GM12878 (cell line): ENCODE measurements at regions not wholly inside any gene's neighbourhood (a gene's known extent, or its start where the extent isn't known, plus 50 kb on each side); places are given as distances from the start of the nearest gene placed in this dataset.

ENCODE experiments used
- ATAC-seq: fragments of 200-7000 bp; cut with Tn5 transposase; 3 replicates; pipeline ENCODE4 v1.9.1; 2020; ENCODE audit warnings: mild to moderate bottlenecking, moderate library complexity
- BruUV-seq: library from RNA; stranded (reverse); fragments of 400-500 nt; replicated peaks from 2 replicates; lab custom pipeline; 2021; lab: Mats Ljungman, UMichigan
- CTCF ChIA-PET: fragments of 300-600 bp; sonication (Branson Sonifier 250); formaldehyde crosslinking; extraction: SDS; loops from one replicate; lab custom pipeline; 2021; ENCODE audit warnings: inconsistent platforms; lab: Yijun Ruan, JAX
- POLR2A ChIA-PET: fragments of 350-600 bp; formaldehyde crosslinking; extraction: SDS; loops from one replicate; lab custom pipeline; 2021; ENCODE audit warnings: inconsistent platforms; lab: Charles Lee
- RAD21 ChIA-PET: fragments of 300-600 bp; sonication (Branson Sonifier 250); formaldehyde crosslinking; loops from one replicate; lab custom pipeline; 2023; ENCODE audit warnings: antibody characterized with exemption; ENCODE audit not compliant: unreplicated experiment; lab: Charles Lee
- SMC1A ChIA-PET: fragments of 300-600 bp; sonication (Branson Sonifier 250); formaldehyde crosslinking; loops from one replicate; lab custom pipeline; 2023; ENCODE audit not compliant: unreplicated experiment, uncharacterized antibody; lab: Charles Lee
- DNase-seq: peaks from one replicate; pipeline ENCODE4 v3.0.0-alpha.2; 2011; ENCODE audit warnings: low read depth, low spot score
- FAIRE-seq: peaks from 3 replicates; lab custom pipeline; 2011; peaks lifted over from hg19 to GRCh38; lab: Jason Lieb, UNC
- H2AFZ ChIP-seq: 2 replicates; pipeline ENCODE4 v1.6.0; 2011; ENCODE audit warnings: low read depth, low read length, control low read depth; ENCODE audit not compliant: control insufficient read depth
- H3K27ac ChIP-seq: 2 replicates; pipeline ENCODE4 v1.5.1; 2011; ENCODE audit warnings: control low read depth; ENCODE audit not compliant: control insufficient read depth, insufficient read depth
- H3K27me3 ChIP-seq, 2 experiments: replicated peaks in 1 of 2; 2 replicates each; pipeline versions ENCODE4 v1.6.0 to v1.6.1; 2011; ENCODE audit warnings: low read length in 1 of 2; ENCODE audit not compliant: control insufficient read depth in 2 of 2, insufficient read depth in 2 of 2
- H3K36me3 ChIP-seq, 2 experiments: 2 replicates each; pipeline ENCODE4 v1.5.1; 2011; ENCODE audit warnings: low read length in 1 of 2; ENCODE audit not compliant: control insufficient read depth in 2 of 2, insufficient read depth in 2 of 2
- H3K4me1 ChIP-seq: 2 replicates; pipeline ENCODE4 v1.6.1; 2011; ENCODE audit warnings: mild to moderate bottlenecking, low read length, moderate library complexity, mixed read lengths; ENCODE audit not compliant: control insufficient read depth, insufficient read depth
- H3K4me2 ChIP-seq: 2 replicates; pipeline ENCODE4 v1.6.0; 2011; ENCODE audit warnings: control low read depth; ENCODE audit not compliant: control insufficient read depth, insufficient read depth
- H3K4me3 ChIP-seq: fragments of 200-600 bp; sonication (generic); 2 replicates; pipeline ENCODE4 v1.5.1; 2016
- H3K79me2 ChIP-seq: 2 replicates; pipeline ENCODE4 v1.6.0; 2011; ENCODE audit warnings: low read length; ENCODE audit not compliant: control insufficient read depth, insufficient read depth
- H3K9ac ChIP-seq: 2 replicates; pipeline ENCODE4 v1.8.0; 2011; ENCODE audit warnings: low read length, control low read depth, mixed read lengths; ENCODE audit not compliant: control insufficient read depth, insufficient read depth
- H3K9me3 ChIP-seq: replicated peaks from 3 replicates; pipeline ENCODE4 v1.5.1; 2011; ENCODE audit warnings: mild to moderate bottlenecking, low read length; ENCODE audit not compliant: control insufficient read depth, insufficient read depth
- H4K20me1 ChIP-seq: 2 replicates; pipeline ENCODE4 v1.6.0; 2011; ENCODE audit not compliant: control insufficient read depth, insufficient read depth
- MYC ChIP-seq: IDR thresholded peaks from 2 replicates; pipeline ENCODE4 v1.6.1; 2011; ENCODE audit warnings: mild to moderate bottlenecking, low read length, moderate library complexity, inconsistent platforms; ENCODE audit not compliant: insufficient read depth, insufficient replicate concordance, insufficient read length, severe bottlenecking
- NR2C2 ChIP-seq: IDR thresholded peaks from 2 replicates; pipeline ENCODE4 v1.6.1; 2011; ENCODE audit warnings: borderline replicate concordance, low read depth; ENCODE audit not compliant: control insufficient read depth, insufficient read length
- ZNF592 ChIP-seq: fragments of 450-650 bp; IDR thresholded peaks from 2 replicates; pipeline ENCODE4 v1.6.1; 2017; ENCODE audit warnings: mild to moderate bottlenecking, moderate library complexity
- WGBS: methylation state at CpG from one replicate; pipeline ENCODE4 v1.1.6; 2016; ENCODE audit warnings: low lambda C conversion rate; ENCODE audit not compliant: insufficient replicate concordance, insufficient coverage; ENCODE audit errors: missing lambda C conversion rate; 5-methylcytosine and 5-hydroxymethylcytosine counted together
- in situ Hi-C: fragments of 300-500 bp; cut with MboI; formaldehyde crosslinking; loops from 9 replicates; pipeline ENCODE4 v1.14.3; 2018; ENCODE audit warnings: mixed read lengths
- intact Hi-C: fragments of 100-400 bp; cut with micrococcal nuclease; formaldehyde crosslinking; loops from one replicate; pipeline ENCODE4 v1.14.2; 2022; ENCODE audit not compliant: unreplicated experiment

GRCh38 chr1:112807999-112808398 is 92.9 kb upstream of the PPM1J start:
- H4K20me1 ChIP-seq: no peaks in the 10 kb centered on the region
- intact Hi-C loops (no loop called here), in situ Hi-C loops (loop anchor here (5.0 kb wide), 3 partner anchors 91 to 416 kb away; partner anchors contain the start of gene PPM1J)
- WGBS: 48% methylated on average over 3 of the region's 3 CpGs
- no peaks in the 10 kb centered on the region for H3K36me3 ChIP-seq
- DNase-seq (no peak), ATAC-seq (no peak), FAIRE-seq (no peak)
- no peaks in the 10 kb centered on the region for H3K79me2 ChIP-seq
- CTCF ChIA-PET: interaction anchor here (0.6 to 13.6 kb wide), 9 partner anchors 10 to 417 kb away, joined by 3 to 428 read pairs (median 11); partner anchors contain the start of genes LRIG2 and PPM1J
- TF ChIP-seq NR2C2 (no peak), ZNF592 (no peak), MYC (no peak)
- no peak overlapping the region for H2AFZ ChIP-seq
- H3K27me3 ChIP-seq: peaks cover 0 to 4% of the 10 kb centered on the region in 2 experiments; a peak in 1 of 4 replicates
- H3K27ac ChIP-seq: no peak overlapping the region
- H3K4me2 ChIP-seq: no peak overlapping the region
- POLR2A ChIA-PET: interaction anchor here (0.6 kb wide), 1 partner anchor 50 kb away, joined by 3 read pairs; no protein-coding TSS in a partner anchor
- no TSS peak for BruUV-seq
- no peak overlapping the region for H3K4me3 ChIP-seq
- H3K4me1 ChIP-seq: no peaks in the 10 kb centered on the region
- no peaks in the 10 kb centered on the region for H3K9me3 ChIP-seq
- no peak overlapping the region for H3K9ac ChIP-seq
- RAD21 ChIA-PET: interaction anchor here (1.0 to 13.1 kb wide), 3 partner anchors 90 to 235 kb away, joined by 3 to 192 read pairs (median 3); partner anchors contain the start of gene PPM1J
- SMC1A ChIA-PET: interaction anchor here (1.0 to 13.0 kb wide), 5 partner anchors 9 to 265 kb away, joined by 3 to 178 read pairs (median 6); partner anchors contain the start of genes LRIG2 and PPM1J
